GM18520 (cell line): ENCODE measurements at regions not wholly inside any gene's neighbourhood (a gene's known extent, or its start where the extent isn't known, plus 50 kb on each side); places are given as distances from the start of the nearest gene placed in this dataset.
"Not testable (repeated sequence)": the region's sequence is repeated elsewhere in the genome, so short reads cannot be mapped to it uniquely, and the experiment has no call there.

Experiments used
- ATAC-seq: cut with Tn5 transposase; IDR thresholded peaks from one replicate; pipeline ENCODE4 v1.9.1; 2021; ENCODE audit not compliant: unreplicated experiment

- no peak for ATAC-seq
These were observed 305.8 kb upstream of the GULP1 start for GRCh38 chr2:187985923-187986322.

GRCh38 chr2:187986390-187987105, 305.1 kb upstream of the GULP1 start:
- no peak for ATAC-seq

DNA sequence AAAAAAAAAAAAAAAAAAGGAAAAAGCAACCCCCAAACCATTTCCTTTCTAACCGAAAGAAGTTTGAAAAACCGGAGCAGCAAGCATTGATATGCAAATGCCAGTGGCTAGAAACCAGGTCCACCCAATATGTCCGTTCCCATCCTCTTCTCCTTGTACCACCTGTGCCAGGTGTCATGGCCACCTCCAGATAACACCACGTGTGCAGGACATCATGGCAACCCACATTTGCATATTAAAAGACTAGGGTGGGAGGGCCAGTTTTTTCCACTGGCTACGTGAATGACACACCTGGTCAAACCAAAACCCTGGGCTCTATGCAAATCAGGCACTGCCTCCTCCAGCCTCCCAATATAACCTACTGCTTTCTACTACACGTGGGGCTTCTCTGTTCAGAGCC, 303.3 kb upstream of the GULP1 start:
- ATAC-seq = no peak

DNA sequence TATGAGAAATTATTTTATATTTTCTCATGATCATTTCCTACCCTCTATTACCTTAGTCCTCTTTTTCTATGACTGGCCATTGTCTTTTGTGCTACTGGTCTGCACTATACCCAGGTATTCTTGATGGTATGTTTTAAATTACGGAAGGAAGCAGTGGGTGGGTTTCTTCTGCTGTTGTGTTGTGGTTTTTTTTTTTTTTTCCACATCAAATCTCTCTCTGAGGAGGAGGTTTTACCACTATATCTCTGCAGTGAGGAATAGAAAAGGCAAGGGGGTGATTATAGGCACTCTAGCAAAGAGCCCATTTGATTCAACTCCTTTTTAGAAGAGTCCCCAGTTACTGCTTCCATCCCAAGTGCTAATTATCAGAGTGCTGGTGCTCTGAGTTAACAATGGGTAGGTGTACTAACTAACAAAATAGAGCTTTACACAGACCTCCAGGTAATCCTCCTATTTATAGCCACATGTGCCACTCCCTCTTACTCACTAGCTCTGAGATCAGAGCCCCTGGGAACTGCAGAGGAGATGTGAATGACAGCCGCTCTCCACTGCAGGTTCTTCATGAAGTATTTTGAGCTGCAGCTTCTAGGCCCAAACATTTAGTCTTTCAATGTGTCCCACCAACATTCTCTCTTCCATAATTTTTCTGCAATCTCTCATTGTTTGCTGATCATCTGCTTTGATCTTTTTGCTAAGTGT, 301.6 kb upstream of the GULP1 start:
- ATAC-seq = no peak

DNA sequence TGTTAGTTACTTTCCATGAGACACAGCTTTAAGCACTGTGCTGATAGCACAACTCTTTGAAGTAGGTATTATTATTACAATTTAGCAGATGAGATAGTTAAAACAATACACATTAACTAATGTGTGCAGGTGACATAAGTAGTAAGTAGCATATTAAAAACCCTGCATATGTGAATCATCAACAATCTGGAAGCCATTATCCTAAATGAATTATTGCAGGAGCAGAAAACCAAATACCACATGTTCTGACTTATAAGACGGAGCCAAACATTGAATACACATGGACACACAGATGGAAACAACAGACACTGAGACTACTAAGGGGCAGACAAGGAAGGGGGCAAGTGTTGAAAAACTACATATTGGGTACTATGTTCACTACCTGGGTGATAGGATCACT, 300.3 kb upstream of the GULP1 start:
- no peak for ATAC-seq

DNA sequence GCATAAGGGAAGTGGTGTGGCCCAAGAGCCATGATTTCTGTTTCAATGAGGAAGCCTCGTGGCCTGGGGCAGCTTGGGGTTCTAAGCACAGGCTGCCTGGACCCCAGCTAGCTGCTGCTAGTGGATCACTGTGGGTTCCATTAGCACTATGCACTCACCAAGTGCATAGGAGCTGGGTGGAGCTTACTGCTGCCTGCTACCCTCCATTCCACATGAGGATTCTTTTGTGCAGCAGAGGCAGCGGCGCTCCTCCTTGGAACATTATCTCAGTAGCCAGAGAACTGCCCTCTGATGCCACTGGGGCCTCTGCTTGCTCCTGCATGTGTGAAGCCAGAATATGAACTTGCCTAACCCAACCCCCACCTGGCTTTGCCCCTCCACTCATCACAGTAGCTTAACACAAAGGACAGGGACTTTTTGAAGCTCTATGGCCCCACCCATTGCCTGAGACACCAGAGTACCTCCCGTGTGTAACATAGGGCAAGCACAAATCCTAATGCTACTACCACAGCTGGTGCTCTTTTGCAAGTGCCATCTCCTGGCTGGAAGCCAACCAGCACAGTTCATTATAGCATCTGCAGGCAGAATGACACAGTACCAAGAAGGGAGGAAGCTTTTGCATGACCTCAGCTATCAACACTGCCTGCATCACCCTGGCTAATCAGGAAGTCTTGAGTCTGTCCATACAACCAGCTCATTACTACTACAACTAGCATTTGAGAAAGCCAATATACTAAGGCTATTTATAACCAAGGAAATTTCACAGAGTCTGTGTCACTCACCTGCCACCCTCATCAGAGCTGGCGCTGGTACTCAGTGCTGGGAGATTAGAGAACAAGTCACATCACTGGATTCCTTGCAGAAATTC, 297.0 kb upstream of the GULP1 start:
- ATAC-seq = peak; percentile 67

- ATAC-seq = no peak
These were observed 296.1 kb upstream of the GULP1 start for GRCh38 chr2:187995556-187995955.

- ATAC-seq = no peak
These were observed 295.0 kb upstream of the GULP1 start for GRCh38 chr2:187996630-187997029.

GRCh38 chr2:188000189-188000588, 291.5 kb upstream of the GULP1 start:
- no peak for ATAC-seq

GRCh38 chr2:188003800-188004199, 287.9 kb upstream of the GULP1 start:
- no peak for ATAC-seq

DNA sequence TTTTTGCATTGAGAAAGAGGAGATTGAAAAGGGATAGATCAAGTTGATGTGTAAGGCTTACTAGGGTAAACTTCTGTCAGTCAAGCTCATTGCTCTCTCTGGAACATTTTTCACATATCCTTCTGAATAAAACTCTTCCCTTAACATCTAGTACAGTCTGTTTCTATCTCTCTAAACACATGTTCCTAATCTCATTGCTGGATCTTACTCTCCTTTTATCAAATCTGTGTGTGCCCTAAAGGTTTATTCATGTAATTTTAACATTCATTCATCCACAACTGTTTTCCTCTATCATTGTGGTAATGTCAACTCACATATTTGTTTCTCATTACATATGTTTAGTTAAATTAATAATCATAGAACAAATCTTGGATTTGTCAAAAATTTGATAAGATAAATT, 277.9 kb upstream of the GULP1 start:
- no peak for ATAC-seq

DNA sequence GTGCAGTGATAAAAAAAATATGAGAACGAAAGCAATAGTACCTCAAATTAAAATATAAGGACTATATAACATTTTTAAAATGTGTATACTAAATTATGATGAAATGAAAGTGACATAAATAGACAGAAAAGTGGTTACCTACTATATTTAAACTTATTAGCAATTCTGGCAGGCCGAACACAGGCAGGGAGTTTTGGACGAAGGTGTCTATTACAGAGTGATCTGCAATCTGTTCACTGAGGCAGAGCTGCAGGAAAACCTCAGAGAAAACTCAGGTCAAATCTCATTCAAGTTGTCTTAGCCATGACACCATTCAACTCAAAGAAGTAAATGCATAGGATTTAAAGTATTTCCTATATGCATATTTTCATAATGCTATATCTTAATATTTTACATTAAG, 274.8 kb upstream of the GULP1 start:
- ATAC-seq = no peak

GRCh38 chr2:188022389-188022788, 269.3 kb upstream of the GULP1 start:
- ATAC-seq = no peak

- ATAC-seq = no peak
These were observed 268.6 kb upstream of the GULP1 start for GRCh38 chr2:188023035-188023434.

GRCh38 chr2:188024811-188025210, 266.9 kb upstream of the GULP1 start:
- no peak for ATAC-seq

DNA sequence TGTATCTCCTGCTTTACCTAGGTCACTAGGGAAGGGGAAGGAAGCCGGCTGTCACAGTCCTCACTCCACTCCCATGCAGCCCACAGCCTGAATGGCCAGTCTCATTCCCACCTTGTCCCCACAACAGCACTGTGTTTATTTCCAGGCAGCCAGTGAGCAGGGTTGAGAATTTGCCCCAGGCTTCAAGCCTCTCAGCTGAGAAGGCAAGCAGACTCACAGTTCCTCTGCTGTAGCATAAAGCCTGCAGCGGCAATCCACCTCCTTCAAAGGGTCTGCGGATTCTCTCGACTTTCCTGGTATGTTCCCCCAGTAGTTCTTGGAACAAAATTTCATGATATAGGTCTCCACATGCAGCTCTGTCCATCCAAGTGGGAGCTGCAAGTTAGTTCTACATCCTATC, 262.9 kb upstream of the GULP1 start:
- ATAC-seq = no peak

- ATAC-seq = no peak
These were observed 259.4 kb upstream of the GULP1 start for GRCh38 chr2:188032306-188032705.

- no peak for ATAC-seq
These were observed 258.9 kb upstream of the GULP1 start for GRCh38 chr2:188032786-188033185.

GRCh38 chr2:188033240-188033639, 258.4 kb upstream of the GULP1 start:
- not testable (repeated sequence) for ATAC-seq

DNA sequence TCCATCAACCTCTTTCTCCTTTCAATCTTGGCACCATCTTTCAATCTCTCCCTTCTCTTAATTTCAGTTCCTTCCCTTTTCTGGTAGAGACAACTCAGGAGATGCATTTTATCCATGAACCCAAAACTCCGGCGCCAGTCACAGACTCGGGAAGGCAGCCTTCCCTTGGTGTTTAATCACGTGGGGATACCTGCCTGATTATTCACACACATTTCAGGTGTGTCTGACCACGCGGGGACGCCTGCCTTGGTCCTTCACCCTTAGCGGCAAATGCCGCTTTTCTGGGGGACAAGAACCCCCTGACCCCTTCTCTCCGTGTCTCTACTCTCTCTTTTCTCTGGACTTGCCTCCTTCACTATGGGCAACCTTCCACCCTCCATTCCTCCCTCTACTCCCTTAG, 257.6 kb upstream of the GULP1 start:
- ATAC-seq = not testable (repeated sequence)

DNA sequence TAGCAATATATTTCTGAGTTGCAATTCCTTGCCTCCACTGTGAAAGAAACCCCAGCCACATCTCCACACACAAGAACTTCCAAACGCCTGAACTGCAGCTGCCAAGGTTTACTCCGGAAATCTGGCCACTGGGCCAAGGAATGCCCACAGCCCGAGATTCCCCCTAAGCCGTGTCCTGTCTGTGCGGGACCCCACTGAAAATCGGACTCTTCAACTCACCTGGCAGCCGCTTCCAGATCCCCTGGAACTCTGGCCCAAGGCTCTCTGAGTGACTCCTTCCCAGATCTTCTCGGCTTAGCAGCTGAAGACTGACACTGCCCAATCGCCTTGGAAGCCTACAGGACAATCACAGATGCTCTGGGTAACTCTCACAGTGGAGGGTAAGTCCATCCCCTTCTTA, 256.3 kb upstream of the GULP1 start:
- ATAC-seq = not testable (repeated sequence)

- ATAC-seq = not testable (repeated sequence)
These were observed 254.9 kb upstream of the GULP1 start for GRCh38 chr2:188036786-188037185.
